HL-60 (cell line): ENCODE measurements at regions not wholly inside any gene's neighbourhood (a gene's known extent, or its start where the extent isn't known, plus 50 kb on each side); places are given as distances from the start of the nearest gene placed in this dataset.

Source experiments
- SPI1 ChIP-seq: IDR thresholded peaks from 2 replicates; pipeline ENCODE4 v1.6.1; 2012; ENCODE audit warnings: low read depth, mild to moderate bottlenecking, borderline replicate concordance
- TF ChIP-seq, protein P1 (sequence below): IDR thresholded peaks from one replicate; pipeline ENCODE4 v1.5.1; 2011; ENCODE audit warnings: low read length, control low read depth, inconsistent platforms; ENCODE audit not compliant: insufficient read depth

DNA sequence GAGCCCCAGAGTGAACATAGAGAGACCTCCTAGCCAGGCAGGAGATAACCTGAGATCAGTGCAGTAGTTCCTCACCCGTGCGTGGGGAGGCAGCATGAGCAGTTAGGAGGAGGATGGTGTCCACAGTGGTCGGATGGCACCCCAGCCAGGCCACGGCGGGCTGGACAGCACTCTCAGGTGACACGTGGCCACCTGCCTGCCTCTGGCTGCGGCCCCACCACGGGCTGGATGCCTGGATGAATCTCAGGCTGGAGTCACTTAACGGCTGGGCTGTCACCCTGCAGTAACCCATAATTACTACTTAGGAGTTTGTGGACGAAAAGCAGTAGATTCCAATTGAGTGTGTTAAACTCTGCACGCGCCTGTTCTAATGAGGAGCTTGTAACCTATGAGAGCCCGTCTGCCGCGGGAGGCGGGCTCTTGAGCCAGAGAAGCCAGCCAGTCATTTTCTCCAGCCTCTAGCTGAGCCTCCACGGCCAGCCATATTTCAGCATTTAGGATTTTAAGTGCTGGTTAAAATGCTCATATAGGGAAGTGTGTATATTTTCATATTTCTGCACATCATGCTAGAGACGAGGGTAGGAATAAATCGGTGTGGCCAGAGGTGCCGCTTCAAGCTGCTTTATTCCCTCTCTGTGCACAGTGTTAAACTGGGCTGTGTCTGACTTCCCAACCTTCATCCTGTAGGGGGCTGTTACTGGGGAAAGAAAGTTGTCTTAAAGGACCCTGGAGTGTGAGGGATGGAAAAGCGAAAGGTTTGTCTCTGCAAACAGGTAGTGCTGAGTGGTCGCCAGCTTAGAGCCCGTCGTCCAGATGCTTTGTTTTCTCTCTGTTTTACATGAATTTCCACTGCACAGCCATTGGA lies 144.0 kb downstream of the GLI2 start:
- no peak for TF ChIP-seq SPI1
- TF ChIP-seq, protein P1, sequence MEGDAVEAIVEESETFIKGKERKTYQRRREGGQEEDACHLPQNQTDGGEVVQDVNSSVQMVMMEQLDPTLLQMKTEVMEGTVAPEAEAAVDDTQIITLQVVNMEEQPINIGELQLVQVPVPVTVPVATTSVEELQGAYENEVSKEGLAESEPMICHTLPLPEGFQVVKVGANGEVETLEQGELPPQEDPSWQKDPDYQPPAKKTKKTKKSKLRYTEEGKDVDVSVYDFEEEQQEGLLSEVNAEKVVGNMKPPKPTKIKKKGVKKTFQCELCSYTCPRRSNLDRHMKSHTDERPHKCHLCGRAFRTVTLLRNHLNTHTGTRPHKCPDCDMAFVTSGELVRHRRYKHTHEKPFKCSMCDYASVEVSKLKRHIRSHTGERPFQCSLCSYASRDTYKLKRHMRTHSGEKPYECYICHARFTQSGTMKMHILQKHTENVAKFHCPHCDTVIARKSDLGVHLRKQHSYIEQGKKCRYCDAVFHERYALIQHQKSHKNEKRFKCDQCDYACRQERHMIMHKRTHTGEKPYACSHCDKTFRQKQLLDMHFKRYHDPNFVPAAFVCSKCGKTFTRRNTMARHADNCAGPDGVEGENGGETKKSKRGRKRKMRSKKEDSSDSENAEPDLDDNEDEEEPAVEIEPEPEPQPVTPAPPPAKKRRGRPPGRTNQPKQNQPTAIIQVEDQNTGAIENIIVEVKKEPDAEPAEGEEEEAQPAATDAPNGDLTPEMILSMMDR, result no peak
